A549 (cell line): ENCODE measurements at regions not wholly inside any gene's neighbourhood (a gene's known extent, or its start where the extent isn't known, plus 50 kb on each side); places are given as distances from the start of the nearest gene placed in this dataset.

Source experiments
- BHLHE40 ChIP-seq: IDR thresholded peaks from 2 replicates; pipeline ENCODE4 v1.6.1; 2012; ENCODE audit warnings: low read depth, low read length, inconsistent platforms
- CEBPB ChIP-seq, 2 experiments: fragments of >200 bp in 1 of 2; sonication (Bioruptor Twin) in 1 of 2; formaldehyde crosslinking in 1 of 2; IDR thresholded peaks; 2 replicates each; pipeline ENCODE4 v1.6.1; 2012 to 2016
- CHD4 ChIP-seq: fragments of 200-600 bp; sonication (generic); IDR thresholded peaks from 2 replicates; pipeline ENCODE4 v1.6.1; 2016; ENCODE audit warnings: antibody characterized with exemption, mild to moderate bottlenecking, borderline replicate concordance
- NR3C1 ChIP-seq: fragments of >200 bp; sonication (Bioruptor Twin); formaldehyde crosslinking; IDR thresholded peaks from 3 replicates; pipeline ENCODE4 v1.6.1; 2017
- PHF8 ChIP-seq: fragments of 200-600 bp; sonication (generic); IDR thresholded peaks from 2 replicates; pipeline ENCODE4 v1.6.1; 2016; ENCODE audit warnings: low read depth, mild to moderate bottlenecking, antibody characterized with exemption, moderate library complexity, borderline replicate concordance
- POLR2A ChIP-seq: IDR thresholded peaks from 2 replicates; pipeline ENCODE4 v1.6.1; 2012; ENCODE audit warnings: mild to moderate bottlenecking, low read length
- TF ChIP-seq, protein P1 (sequence below): fragments of >200 bp; sonication (Bioruptor Twin); formaldehyde crosslinking; IDR thresholded peaks from 3 replicates; pipeline ENCODE4 v1.5.1; 2016
- TF ChIP-seq, protein P2 (sequence below): IDR thresholded peaks from 2 replicates; pipeline ENCODE4 v1.6.1; 2012
- TF ChIP-seq, protein P3 (sequence below): IDR thresholded peaks from 2 replicates; pipeline ENCODE4 v1.6.1; 2012; ENCODE audit warnings: low read depth, borderline replicate concordance
- TF ChIP-seq, protein P4 (sequence below): IDR thresholded peaks from 2 replicates; pipeline ENCODE4 v1.6.1; 2012

DNA sequence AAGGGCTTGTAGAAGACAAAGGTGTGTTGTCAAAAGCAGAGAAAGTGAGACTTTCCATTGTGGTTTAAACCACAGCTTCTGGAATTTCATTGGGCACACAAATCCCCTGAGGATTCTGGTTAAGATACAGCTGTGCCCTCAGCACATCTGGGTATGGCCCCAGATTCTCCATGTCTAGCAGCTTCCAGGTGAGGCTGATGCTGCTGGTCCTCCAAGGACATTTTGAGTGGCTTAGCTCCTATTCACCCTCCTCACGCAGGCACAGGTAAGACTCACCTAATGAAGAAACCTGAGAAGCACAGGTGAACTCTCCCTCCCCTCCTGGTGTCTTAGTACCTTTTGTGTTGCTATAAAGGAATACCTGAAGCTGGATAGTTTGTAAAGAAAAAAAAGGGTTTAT, 88.9 kb upstream of the IGLL5 start:
- TF ChIP-seq, protein P1, sequence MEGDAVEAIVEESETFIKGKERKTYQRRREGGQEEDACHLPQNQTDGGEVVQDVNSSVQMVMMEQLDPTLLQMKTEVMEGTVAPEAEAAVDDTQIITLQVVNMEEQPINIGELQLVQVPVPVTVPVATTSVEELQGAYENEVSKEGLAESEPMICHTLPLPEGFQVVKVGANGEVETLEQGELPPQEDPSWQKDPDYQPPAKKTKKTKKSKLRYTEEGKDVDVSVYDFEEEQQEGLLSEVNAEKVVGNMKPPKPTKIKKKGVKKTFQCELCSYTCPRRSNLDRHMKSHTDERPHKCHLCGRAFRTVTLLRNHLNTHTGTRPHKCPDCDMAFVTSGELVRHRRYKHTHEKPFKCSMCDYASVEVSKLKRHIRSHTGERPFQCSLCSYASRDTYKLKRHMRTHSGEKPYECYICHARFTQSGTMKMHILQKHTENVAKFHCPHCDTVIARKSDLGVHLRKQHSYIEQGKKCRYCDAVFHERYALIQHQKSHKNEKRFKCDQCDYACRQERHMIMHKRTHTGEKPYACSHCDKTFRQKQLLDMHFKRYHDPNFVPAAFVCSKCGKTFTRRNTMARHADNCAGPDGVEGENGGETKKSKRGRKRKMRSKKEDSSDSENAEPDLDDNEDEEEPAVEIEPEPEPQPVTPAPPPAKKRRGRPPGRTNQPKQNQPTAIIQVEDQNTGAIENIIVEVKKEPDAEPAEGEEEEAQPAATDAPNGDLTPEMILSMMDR = no peak
- TF ChIP-seq CEBPB (IDR thresholded peaks at IDR 0.05) (no peak), BHLHE40 (no peak), NR3C1 (no peak), CHD4 (no peak), PHF8 (no peak), POLR2A (no peak)
- TF ChIP-seq, protein P2, sequence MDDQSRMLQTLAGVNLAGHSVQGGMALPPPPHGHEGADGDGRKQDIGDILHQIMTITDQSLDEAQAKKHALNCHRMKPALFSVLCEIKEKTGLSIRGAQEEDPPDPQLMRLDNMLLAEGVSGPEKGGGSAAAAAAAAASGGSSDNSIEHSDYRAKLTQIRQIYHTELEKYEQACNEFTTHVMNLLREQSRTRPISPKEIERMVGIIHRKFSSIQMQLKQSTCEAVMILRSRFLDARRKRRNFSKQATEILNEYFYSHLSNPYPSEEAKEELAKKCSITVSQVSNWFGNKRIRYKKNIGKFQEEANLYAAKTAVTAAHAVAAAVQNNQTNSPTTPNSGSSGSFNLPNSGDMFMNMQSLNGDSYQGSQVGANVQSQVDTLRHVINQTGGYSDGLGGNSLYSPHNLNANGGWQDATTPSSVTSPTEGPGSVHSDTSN = no peak
- TF ChIP-seq, protein P3, sequence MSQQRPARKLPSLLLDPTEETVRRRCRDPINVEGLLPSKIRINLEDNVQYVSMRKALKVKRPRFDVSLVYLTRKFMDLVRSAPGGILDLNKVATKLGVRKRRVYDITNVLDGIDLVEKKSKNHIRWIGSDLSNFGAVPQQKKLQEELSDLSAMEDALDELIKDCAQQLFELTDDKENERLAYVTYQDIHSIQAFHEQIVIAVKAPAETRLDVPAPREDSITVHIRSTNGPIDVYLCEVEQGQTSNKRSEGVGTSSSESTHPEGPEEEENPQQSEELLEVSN = no peak
- TF ChIP-seq, protein P4, sequence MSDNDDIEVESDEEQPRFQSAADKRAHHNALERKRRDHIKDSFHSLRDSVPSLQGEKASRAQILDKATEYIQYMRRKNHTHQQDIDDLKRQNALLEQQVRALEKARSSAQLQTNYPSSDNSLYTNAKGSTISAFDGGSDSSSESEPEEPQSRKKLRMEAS = no peak
